ENCODE measurements at regions not wholly inside any gene's neighbourhood (a gene's known extent, or its start where the extent isn't known, plus 50 kb on each side); places are given as distances from the start of the nearest gene placed in this dataset.
A peak's percentile ranks its signal among the peaks of the same experiment; 100 is the strongest.

DNA sequence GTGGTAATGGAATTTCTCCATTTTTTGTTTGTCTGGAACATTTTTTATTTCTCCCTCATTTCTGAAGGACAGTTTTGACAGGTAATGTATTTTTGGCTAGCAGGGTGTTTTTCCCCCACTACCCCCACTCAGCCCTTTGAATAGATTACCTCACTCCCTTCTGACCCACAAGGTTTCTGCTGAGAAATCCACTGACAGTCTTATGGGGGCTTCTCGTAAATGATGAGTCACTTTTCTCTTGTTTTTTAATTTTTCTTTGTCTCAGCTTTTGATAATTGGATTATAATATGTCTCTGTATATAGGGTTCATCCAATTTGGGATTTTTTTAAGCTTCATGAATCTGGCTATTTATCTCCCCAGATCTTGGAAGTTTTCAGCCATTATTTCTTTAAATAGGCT lies 74.7 kb upstream of the CCDC71L start:
- no peaks in the 10 kb centered on the region for H3K36me3 ChIP-seq
- DNase-seq = no peak
- intact Hi-C loops (cut with DNase I) = loop anchor here (1.0 to 10.0 kb wide), 12 partner anchors 71 to 561 kb away; partner anchors contain the start of genes CCDC71L (in 6 of the 10) and NAMPT (in 1 of the 10)
- no peak overlapping the region for H3K27ac ChIP-seq
- no peak overlapping the region for H3K4me3 ChIP-seq
- peaks cover 0 to 12% (median 0%) of the 10 kb centered on the region in 11 donors for H3K9me3 ChIP-seq
- 88 to 97% methylated on average over 1 of the region's 1 CpG for WGBS, 2 donors
- TF ChIP-seq, protein P1, sequence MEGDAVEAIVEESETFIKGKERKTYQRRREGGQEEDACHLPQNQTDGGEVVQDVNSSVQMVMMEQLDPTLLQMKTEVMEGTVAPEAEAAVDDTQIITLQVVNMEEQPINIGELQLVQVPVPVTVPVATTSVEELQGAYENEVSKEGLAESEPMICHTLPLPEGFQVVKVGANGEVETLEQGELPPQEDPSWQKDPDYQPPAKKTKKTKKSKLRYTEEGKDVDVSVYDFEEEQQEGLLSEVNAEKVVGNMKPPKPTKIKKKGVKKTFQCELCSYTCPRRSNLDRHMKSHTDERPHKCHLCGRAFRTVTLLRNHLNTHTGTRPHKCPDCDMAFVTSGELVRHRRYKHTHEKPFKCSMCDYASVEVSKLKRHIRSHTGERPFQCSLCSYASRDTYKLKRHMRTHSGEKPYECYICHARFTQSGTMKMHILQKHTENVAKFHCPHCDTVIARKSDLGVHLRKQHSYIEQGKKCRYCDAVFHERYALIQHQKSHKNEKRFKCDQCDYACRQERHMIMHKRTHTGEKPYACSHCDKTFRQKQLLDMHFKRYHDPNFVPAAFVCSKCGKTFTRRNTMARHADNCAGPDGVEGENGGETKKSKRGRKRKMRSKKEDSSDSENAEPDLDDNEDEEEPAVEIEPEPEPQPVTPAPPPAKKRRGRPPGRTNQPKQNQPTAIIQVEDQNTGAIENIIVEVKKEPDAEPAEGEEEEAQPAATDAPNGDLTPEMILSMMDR (IDR thresholded peaks at IDR 0.05) = no peak
- peaks cover 4 to 28% (median 11%) of the 10 kb centered on the region in 9 donors for H3K4me1 ChIP-seq
- H3K27me3 ChIP-seq = no peaks in the 10 kb centered on the region
- ATAC-seq = no peak

DNA sequence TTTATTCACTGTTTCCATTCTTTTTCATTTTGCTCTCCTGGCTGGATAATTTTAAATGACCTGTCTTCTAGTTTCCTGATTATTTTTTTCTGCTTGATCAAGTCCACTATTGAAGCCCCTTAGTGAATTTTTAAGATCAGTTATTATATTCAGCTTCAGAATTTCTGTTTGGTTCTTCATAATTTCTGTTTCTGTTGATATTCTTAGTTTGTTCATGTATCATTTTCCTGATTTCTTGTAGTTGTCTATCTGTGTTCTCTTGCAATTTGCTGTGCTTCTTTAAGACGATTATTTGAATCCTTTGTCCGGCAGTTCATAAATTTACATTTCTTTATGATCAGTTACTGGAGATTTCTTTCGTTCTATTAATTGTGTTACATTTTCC lies 75.2 kb upstream of the CCDC71L start:
- Histone ChIP-seq H3K27me3 (no peaks in the 10 kb centered on the region), H3K36me3 (no peaks in the 10 kb centered on the region), H3K4me3 (no peak overlapping the region), H3K4me1 (peaks cover 0 to 24% (median 9%) of the 10 kb centered on the region in 9 donors), H3K9me3 (peaks cover 0 to 12% (median 0%) of the 10 kb centered on the region in 11 donors), H3K27ac (no peak overlapping the region)
- WGBS, 2 donors = 94 to 98% methylated on average over 3 of the region's 3 CpGs
- TF ChIP-seq, protein P1 (IDR thresholded peaks at IDR 0.05) = no peak
- no peak for ATAC-seq
- no peak for DNase-seq
- intact Hi-C loops (cut with DNase I) = loop anchor here (1.0 to 10.0 kb wide), 12 partner anchors 71 to 561 kb away; partner anchors contain the start of genes CCDC71L (in 6 of the 10) and NAMPT (in 1 of the 10)

DNA sequence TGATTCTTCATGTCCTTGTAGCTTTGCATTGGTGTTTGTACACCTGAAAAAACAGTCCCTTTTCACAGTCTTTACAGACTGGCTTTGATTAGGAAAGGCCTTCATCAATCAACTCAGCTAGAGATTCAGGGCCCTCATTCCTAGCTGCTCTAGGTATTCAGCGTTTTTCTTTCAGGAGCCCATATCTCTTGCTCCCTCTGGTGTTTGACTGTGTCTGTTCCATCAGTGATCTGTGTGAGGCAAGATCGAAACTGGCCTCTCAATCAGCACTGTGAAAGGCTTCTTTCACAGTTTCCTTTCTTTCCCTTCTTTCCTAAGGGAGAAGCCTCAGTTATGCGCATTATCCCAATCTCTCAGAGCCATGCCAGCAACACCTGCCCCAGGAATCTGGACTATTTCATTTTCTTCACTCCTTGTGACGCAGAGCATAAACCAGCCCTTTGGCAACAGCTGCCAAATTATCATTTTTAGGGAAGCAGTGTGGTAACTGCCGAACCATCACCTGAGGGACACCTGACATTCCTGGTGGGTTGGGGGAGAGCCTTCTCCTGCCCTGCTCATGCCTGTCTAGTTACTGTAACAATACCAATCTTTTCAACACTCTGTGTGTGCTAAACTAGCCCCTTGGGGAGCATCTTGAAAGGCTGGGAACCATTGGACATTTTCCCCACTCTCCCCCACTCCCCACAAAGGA lies 75.7 kb upstream of the CCDC71L start:
- peaks cover 0 to 12% (median 0%) of the 10 kb centered on the region in 11 donors for H3K9me3 ChIP-seq
- intact Hi-C loops (cut with DNase I) = loop anchor here (1.0 to 10.0 kb wide), 12 partner anchors 72 to 562 kb away; partner anchors contain the start of genes CCDC71L (in 6 of the 10) and NAMPT (in 1 of the 10)
- peaks cover 0 to under 1% (median 0%) of the 10 kb centered on the region in 7 donors for H3K27me3 ChIP-seq
- TF ChIP-seq, protein P1 (IDR thresholded peaks at IDR 0.05) = peak; percentile 20 to 81 (median 64)
- H3K36me3 ChIP-seq = no peaks in the 10 kb centered on the region
- no peak overlapping the region for H3K4me3 ChIP-seq
- ATAC-seq = peak in 6 of 8 donors; percentile 78 to 89 (median 84)
- 43 to 49% methylated on average over 5 of the region's 5 CpGs for WGBS, 2 donors
- H3K27ac ChIP-seq = no peak overlapping the region
- peaks cover 0 to 18% (median 6%) of the 10 kb centered on the region in 9 donors for H3K4me1 ChIP-seq
- DNase-seq = peak in 1 of 2 donors; percentile 46

DNA sequence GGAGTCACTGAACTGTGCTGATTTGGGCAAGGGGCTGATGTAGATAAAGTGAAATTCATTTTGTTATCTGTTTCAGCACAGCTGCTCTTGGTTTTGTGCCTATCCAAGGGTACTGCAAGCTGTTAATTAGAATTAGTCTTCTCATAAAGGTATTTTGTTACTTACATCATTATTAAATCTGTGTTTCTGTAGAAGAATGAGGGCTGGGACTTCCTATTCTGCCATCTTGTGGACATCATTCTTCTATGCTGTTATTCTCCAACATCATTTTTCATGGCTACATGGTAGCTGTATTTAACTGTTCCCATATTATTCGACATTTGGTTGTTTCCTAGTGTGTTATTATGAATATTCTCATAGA lies 76.2 kb upstream of the CCDC71L start:
- intact Hi-C loops (cut with DNase I) = loop anchor here (2.0 to 10.0 kb wide), 11 partner anchors 72 to 562 kb away; partner anchors contain the start of genes CCDC71L (in 6 of the 10) and NAMPT (in 1 of the 10)
- H3K27ac ChIP-seq = no peak overlapping the region

More for the DNA sequence above, 76.2 kb upstream of the CCDC71L start:
- WGBS, 2 donors = 84 to 91% methylated on average over 1 of the region's 1 CpG
- TF ChIP-seq, protein P1 (IDR thresholded peaks at IDR 0.05) = peak in 5 of 9 donors; percentile 26 to 37 (median 28)
- Histone ChIP-seq H3K27me3 (peaks cover 0 to 5% (median 0%) of the 10 kb centered on the region in 7 donors), H3K9me3 (peaks cover 0 to 12% (median 0%) of the 10 kb centered on the region in 11 donors), H3K4me1 (peaks cover 0 to 13% (median 3%) of the 10 kb centered on the region in 9 donors), H3K36me3 (no peaks in the 10 kb centered on the region), H3K4me3 (no peak overlapping the region)
- DNase-seq (no peak), ATAC-seq (no peak)
